ENCODE measurements at regions not wholly inside any gene's neighbourhood (a gene's known extent, or its start where the extent isn't known, plus 50 kb on each side); places are given as distances from the start of the nearest gene placed in this dataset.
A peak's percentile ranks its signal among the peaks of the same experiment; 100 is the strongest.

DNA sequence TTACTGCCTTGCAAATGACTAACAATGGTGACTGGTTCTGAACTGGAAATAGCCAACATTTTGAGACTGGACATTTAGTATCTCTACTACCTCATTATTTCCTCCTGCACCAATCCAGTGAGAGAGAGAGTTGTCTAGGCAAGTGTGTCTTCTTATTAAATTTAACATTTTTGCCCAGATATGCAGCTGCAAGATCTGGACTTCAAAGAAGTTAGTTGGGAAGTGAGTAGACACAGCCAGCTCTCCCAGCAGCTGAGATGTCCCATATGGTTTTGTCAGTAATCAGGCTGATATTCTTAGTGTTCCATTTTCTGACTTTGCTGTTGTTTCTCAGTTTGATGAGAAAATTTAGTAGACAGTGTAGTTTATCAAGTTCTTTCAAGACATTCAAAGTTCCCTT is 1778.8 kb upstream of the CDH6 start:
- DNase-seq (ENCODE audit: low read depth) = no peak

DNA sequence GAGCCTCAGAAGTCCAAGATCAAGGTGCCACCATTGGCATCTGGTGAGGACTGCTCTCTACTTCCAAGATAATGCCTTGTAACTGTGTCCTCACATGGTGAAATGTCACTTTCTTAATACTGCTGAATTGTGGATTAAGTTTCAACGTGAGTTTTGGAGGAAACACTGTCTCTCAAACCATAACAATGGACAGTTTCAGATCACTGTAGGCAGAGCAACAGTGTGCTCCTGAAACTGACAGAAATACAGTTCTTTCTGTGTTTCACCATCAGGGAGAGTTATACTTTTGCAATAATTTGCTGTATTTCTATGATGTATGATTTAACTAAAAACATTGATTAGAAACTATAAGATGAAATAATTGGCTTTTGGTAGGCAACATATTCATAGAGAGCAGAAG is 1780.5 kb upstream of the CDH6 start:
- no peak for DNase-seq (ENCODE audit: low read depth)

DNA sequence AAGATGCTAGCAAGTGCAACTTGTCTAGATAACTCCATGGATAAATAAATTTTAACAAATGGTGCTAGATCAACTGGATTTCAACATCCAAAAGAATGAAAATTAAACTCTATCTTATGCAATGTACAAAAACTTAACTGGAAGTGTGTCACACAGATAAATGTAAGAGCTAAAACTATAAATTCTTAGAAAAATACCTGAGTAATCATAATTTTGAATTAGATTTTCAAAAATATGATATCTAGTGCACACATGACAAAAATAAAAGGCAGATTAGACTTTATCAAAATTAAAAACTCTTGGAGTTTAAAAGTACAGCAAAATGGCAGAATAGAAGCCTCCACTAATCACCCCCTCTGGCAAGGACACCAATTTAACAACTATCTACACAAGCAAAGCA is 1791.2 kb upstream of the CDH6 start:
- DNase-seq (ENCODE audit: low read depth) = no peak

DNA sequence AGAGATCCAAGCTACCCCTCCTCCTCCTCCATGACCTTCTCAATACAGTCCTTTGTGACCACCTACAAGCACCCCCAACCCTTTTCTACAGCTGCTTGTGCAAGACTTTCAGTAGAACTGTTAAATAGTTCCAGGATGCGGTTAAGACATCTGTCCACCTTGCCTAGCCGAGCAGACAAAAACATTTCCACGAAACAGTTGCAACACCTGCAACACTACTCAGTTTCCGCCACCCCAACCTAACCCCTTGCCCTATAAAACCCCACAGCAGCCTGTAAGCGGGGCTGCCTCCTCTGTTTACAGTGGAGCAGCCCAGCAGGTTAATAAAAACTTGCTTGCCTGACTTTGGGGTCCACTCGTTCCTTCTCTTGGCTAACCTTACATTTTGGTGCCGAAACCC is 1803.5 kb upstream of the CDH6 start:
- no peak for DNase-seq (ENCODE audit: low read depth)

DNA sequence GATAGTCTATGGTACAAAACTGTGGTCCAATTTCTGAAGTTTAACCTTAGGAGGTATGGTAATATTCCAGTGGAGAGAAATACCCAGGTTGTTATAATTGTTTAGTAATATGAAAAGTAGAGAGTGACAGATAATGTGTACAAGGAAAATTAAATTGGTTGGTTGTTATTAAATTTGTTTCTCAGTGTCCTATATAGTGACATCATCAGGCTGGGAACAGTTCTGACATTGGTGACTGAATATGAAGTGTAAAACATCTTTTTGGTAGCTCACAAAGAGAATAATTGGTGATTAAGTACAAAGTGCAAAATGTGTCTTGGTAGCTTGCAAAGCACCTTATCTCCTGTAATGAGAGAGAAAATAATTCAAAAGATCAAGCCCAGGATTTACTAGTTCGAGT is 1806.1 kb upstream of the CDH6 start:
- no peak for DNase-seq (ENCODE audit: low read depth)

DNA sequence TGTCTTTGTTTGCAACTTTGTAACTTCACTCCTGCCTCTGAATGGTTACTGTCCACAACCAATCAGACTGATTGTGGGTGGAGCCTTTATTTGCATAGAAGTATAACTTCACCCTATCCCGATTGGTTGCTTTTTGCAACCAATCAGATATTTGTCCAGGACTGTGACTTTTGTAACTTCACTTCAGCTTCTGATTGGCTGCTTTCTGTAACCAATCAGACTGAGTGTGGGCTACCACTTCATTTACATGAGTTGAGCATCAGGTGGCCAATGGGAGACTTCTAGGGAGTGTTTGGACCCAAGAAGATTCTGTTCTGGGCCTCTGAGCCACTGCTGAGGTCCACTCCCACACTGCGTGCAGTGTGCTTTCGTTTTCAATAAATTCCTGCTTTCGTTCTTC is 1810.7 kb upstream of the CDH6 start:
- DNase-seq (ENCODE audit: low read depth) = no peak

DNA sequence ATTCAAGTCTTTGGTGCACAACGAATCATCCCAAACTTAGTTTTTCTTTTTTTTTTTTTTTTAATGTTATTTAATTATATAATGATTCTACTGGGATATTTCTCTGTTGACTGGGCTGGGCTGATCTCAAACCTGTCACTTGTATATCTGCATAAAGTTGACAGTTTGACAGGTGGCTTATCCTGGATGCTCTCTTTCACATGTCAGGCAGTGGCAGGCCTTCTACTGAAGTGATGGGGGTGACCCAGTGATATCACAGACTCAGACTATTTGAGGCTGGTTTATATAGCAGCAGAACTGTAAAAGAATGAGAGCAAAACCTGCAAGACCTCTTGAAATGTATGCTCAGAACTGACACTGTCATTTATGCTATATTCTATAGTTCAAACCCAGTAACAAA is 1813.5 kb upstream of the CDH6 start:
- DNase-seq (ENCODE audit: low read depth) = no peak

DNA sequence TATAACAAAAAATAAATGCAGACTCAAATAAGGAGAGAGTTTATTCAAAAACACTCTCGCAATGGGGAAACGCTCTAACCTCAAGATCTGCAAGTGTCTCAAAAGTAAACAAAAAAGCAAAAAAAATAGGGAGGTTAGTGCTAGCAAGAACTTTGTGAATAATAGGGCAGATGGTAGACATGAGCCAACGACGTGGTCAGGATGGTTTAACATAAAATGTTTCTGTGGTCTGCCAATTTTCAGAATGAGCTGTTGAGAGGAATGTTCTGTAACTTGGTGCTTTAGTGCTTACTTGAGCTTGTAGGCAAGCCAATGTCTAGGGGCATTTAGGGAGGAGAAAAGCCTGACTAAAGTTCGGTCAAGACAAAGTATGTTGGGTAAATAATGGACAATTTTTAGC is 1813.9 kb upstream of the CDH6 start:
- peak; percentile 47 for DNase-seq (ENCODE audit: low read depth)

DNA sequence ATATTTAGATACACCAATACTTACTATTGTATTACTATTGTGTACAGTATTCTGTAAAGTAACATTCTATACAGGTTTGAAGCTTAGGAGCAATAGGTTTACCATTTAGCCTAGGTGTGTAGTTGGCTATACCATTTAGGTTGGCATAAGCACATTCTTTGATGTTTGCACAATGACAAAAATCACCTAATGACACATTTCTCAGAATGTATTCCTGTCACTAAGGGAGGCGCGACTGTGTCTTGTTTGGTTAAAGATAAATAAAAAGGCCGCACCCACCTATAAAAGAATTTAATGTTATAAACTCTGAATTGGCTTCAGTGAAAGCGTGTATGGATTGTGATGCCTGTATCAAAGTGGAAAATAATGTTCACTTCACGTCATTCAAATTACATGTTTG is 1815.4 kb upstream of the CDH6 start:
- no peak for DNase-seq (ENCODE audit: low read depth)

DNA sequence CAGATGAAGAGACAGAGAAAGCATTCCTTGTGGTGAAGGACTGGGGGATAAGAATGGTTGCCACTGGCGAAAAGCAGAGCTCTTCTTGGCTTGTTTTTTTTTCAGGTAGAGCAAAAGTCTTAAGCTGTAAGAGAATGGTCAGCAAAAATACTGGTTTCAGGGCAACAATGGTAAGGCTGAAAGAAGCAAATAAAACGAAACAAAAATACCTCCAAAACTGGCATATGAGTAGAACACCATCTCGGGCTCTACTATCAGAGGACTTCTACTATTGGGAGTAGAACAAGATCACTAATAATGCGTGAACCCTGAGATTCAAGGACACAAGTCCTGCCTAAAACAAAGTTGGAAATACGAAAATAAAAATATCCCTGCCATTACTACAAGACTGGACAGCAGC is 1823.2 kb upstream of the CDH6 start:
- DNase-seq (ENCODE audit: low read depth) = no peak

DNA sequence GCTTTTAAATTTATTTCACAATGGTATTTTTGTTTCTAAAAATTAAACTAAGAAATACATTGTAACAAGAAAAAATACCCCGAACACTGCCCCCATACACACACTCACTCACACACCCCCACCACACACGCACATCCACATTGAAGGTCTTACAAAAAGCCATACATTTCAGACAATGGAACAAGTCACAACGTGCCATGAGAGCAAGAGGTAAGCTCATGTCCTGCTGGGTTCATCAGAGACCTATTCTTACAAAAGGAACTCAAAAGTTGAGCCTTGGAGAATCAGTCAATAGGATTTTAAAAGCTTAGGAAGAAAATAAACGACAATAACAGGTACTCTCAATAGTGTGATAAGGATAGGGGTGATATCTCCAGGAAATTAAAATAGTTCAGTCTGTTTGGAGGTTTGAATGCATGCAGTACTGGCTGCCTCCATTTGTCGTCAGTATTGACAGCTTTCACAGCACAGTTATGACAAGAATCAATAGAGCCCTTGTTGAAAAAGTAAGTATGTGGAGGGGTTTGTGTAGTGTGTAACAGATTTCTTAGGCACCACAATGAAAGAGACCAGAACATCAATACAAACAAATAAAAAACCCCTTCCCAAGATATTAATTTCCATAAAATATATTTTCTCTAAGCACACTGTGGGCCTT is 1826.2 kb upstream of the CDH6 start:
- no peak for DNase-seq (ENCODE audit: low read depth)

DNA sequence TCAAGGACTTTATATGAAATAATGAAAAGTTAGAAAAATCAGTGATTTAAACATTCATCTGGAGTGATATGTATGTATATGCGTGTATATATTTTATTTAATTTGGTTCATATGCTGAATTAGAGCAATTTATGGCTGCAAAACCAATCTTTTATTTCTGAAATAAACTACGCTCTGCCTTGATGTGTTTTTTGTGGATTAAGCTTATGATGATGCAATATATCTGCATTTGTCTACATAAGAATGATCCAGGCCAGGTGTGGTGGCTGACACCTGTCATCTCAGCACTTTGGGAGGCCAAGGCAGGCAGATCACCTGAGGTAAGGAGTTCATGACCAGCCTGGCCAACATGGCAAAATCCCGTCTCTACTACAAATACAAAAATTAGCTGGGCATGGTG is 1842.3 kb upstream of the CDH6 start:
- no peak for DNase-seq (ENCODE audit: low read depth)

DNA sequence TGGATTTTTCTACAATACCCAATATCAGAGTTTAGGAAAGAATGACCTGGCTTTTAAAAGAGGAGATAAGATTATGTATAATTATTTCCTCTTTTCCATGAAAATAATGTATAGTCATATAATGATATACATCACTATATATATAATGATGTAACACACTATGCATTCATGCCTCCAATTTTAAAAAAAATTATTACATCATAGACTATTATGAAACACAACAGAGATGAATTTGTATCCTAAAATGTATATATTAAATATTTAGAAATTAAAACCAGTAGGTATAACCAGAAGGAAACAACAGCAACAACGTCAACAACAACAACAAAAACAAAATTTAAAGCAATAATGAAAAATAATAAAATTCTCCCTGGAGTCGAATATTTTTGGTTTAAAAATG is 1856.5 kb upstream of the CDH6 start:
- DNase-seq (ENCODE audit: low read depth) = no peak

DNA sequence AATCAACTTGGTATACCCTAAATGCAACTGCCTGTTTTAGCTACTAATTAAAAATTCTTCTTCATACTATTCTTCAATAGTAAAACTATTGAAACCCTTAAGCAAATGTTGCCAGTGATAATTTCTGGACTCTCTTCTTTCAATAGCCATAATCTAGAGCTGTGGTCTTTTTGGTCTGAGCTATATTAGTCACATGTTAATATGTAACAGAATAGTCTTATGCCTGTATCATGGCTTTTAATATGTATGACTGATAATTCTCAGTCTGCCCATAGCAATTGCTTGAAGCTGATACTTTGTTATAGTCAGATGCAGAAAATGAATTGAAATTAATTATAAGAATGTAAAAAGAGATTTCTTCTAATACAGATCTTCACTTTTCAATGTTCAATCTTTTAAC is 1871.9 kb upstream of the CDH6 start:
- no peak for DNase-seq (ENCODE audit: low read depth)

DNA sequence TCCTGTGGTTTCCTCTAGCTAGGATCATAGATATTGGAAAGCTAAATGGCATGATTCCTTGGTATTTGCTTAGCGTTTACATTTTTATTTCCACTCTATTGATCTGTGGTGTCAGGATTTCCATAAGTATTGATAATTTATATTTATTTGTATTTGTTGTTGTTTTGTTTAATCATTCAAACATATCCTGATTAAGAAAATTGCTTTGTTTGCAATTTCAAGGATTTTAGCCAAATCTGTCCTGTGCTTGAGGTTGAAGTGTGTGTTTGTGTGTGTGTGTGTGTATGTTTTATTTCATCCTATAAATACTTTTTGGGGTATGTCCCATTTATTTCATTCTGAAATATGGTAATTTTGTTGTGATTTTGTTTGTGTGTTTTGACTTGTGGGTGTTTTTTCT is 1884.1 kb upstream of the CDH6 start:
- DNase-seq (ENCODE audit: low read depth) = no peak

DNA sequence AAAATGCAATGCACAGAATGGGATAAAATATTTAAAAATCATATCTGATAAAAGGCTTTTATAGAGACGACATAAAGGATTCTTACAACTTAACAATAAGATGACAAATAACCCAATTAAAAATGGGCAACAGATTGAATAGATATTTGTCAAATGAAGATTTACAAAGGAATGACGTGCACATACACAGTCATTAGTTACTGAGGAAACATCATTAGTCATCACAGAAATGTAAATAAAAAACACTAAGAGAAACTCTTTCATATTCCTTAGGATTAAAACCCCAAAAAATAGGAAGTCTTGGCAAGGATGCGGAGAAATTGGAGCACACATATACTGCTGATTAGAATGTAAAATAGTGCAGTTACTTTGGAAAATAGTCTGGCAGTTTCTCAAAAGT is 1886.0 kb upstream of the CDH6 start:
- DNase-seq (ENCODE audit: low read depth) = peak; percentile 2

DNA sequence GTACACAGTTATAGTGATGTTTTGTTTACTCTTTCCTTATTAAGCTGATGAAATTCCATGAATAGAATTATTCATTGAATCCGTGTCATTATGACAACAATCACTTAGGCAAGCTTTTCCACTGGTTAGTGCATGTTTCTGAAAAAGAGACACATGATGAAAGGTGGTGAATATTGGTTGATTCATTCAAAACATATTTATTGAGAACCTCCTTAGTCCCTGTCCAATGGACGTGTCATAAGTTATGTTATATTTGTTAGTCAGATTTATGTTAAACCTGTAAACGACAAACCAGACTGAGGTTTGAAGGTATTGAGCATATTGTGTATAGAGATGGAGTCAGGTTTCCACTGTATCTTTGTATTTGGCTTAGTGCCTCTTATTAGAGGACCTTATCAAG is 1888.9 kb upstream of the CDH6 start:
- DNase-seq (ENCODE audit: low read depth) = no peak

DNA sequence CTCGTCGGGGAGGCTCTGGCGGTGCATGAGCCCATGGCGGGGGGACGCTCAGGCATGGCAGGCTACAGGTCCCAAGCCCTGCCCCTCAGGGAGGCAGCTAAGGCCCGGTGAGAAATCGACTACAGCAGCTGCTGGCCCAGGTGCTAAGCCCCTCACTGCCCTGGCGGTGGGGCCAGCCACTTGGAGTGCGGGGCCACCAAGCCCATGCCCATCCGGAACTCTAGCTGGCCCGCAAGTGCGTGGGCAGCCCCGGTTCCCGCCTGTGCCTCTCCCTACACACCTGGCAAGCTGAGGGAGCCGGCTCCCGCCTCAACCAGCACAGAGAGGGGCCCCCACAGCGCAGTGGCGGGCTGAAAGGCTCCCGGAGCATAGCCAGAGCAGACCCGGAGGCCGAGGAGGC is 1896.9 kb upstream of the CDH6 start:
- DNase-seq (ENCODE audit: low read depth) = no peak

DNA sequence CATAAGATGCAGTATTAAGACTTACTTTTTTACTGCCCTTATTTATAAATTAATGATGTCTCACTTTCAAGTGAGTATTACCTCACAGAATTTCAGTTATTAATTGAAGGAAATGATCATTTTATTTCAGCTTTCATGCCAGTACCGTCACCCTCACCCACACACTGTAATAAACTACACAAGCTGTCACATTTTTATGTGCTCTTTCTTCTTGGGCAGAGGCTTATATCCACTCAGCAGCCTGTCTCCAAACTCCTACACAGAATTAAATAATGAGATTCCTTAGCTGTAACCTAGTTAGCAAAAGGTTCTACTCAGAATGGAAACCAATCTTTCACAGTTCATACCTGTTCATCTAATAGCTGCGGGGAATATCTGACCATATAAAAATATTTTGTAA is 1915.8 kb upstream of the CDH6 start:
- DNase-seq (ENCODE audit: low read depth) = peak; percentile 8

DNA sequence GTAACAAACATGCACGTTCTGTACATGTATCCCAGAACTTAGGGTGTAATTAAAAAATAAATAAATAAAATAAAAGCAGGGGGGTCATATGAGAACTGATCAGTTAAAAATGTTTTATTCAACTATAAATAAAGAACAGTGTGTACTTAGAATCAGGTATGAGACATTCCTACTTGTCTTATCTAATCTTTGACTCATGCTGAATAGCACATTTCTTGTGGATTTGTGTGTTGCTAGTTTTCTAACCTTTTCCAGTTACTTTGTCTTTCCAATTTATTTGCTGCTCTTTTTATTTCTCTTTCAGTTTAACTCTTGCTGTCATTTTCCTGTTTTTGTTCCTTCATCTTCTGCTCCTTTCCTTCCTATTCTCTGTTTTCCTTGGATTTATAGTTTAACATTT is 1917.1 kb upstream of the CDH6 start:
- peak; percentile 65 for DNase-seq (ENCODE audit: low read depth)

DNA sequence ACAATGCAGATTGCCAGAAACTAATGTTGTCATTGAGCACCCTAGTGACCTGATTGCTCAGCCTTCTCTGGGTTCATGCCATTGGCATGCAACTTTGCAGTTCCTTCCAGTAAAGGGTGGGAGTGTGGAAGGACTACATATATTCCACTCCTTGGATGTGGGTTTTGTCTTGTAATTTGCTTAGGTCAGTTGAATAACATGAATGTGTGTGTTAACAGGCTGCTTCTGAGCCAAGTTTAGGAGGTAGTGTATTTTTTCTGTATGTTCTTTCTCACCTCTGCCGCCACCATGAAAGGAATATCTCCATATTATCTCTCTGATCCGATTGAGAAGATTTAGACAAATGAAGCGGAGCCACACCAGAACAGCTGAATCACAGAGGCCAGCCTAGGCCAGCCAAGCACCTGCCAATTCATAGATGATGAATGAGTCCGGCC is 1929.6 kb upstream of the CDH6 start:
- DNase-seq (ENCODE audit: low read depth) = peak; percentile 59

DNA sequence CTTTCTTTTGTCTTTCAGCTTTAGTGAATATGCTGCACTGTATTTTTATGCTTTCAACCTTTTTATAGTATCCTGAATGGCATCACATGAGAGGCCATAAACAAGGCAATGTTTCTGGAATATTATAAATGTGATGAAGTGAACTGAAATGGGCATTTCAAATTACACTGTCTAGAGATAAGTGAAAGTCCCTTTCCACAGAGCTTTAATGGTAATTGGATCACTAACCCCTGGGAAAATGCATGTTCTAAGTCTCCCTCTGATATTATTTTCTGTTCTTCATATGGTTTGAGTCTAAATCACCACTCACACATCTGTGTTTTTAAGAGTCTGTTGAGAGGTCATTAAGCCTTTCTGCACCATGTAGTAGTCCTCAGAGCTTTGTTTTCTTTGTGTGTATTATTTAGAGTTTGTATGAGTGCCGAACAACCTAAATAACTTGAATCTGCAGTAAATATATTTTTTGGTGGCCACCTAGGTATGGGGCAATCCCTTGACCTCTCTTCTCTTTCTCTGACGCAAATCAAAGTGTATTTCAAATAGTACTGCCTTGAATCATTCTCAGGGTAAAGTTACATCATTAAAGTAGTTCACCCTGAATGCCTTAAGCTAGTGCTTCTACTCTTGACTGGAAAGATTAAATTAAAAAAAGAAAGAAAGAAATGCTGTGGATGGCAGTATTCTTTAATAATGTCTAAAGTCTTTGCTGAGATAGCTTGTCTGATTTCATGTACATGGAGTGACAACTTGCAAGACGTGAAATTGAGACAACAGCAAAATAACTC is 1931.0 kb upstream of the CDH6 start:
- peak; percentile 90 for DNase-seq (ENCODE audit: low read depth)

DNA sequence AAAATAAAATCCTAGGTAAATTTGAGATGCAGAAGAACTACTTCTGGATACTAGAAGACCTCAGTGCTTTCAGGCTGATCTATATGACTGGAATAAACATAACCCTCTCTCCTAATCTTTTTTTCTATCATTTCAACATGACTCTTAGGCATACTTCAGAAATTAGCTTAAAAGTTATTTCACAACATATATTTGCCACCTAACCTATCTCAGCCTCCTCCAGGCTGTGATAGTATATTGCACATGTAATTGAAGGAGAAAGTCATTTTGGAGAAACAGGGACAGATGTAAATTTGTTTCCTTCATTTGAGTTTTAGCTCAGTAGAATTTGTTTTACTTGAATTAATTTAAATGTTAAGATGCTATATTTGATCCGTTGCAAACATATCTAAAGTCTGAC is 1932.3 kb upstream of the CDH6 start:
- peak; percentile 23 for DNase-seq (ENCODE audit: low read depth)

DNA sequence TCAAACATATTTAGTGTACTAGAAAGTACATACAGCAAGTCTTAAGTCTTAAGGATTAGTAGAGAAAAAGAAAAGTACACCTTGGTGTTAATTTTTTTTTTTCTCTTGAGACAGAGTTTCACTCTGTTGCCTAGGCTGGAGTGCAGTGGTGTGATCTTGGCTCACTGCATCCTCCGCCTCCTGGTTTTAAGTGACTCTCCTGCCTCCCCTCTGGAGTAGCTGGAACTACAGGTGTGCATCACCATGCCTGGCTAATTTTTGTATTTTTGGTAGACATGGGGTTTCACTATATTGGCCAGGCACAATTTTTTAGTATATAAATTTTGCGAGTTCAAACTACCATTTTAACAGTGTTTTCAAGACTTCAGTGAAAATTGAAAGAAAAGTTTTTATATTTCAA is 1941.1 kb upstream of the CDH6 start:
- no peak for DNase-seq (ENCODE audit: low read depth)

All from amniotic epithelial cell (primary cell).